ENCODE measurements at regions not wholly inside any gene's neighbourhood (a gene's known extent, or its start where the extent isn't known, plus 50 kb on each side); places are given as distances from the start of the nearest gene placed in this dataset.
"Not testable (repeated sequence)": the region's sequence is repeated elsewhere in the genome, so short reads cannot be mapped to it uniquely, and the experiment has no call there.

DNA sequence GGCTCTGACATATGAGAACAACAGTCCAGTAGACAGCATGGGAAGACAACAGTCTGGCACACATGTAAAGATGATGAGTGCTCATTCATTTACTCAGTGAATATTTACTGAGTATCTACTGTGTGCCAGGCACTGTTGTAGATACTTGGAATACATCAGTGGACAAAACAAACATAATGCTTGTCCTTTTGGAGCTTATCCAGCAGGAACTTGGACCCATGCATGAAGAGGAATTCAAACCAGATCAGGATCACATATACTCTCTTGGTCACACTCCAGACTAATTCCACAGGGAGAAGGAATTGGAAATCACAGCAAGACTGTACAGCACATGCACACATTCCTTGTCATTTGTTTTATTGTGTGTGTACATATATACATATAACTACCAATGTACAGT lies 217.6 kb upstream of the TTC29 start:
- no peak for TF ChIP-seq POLR2A (IDR thresholded peaks at IDR 0.05)
- TF ChIP-seq CTCF (IDR thresholded peaks at IDR 0.05) = no peak
- Histone ChIP-seq H3K36me3 (replicated peaks in 1 of 2; ENCODE audit: insufficient read depth in 1 of 2, low read depth in 2 of 2) (no peaks in the 10 kb centered on the region), H3K4me3 (no peak overlapping the region), H3K4me1 (peaks cover 1% of the 10 kb centered on the region), H3K27me3 (peaks cover 0 to 3% of the 10 kb centered on the region in 2 donors), H3K27ac (no peak overlapping the region), H3K9me3 (no peaks in the 10 kb centered on the region)
- no peak for ATAC-seq
- DNase-seq = no peak
- intact Hi-C loops (cut with DNase I) = no loop called here

DNA sequence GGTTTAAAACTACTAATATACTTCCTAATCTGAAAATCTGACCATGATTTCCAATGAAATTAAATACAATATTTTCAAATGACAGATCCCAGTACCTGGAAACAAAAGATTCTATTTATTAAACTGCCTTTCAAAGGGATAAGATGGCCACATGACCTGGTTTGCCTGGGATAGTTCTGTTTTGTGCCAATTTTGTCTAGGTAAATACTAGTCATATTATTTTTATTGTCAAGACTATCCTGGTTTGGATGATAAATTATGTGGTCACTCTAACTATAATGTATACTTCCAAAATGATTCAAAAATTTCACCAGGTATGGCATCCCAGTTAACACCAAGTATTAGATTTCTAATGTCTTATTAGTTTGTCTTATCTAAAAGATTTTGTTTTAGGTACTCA lies 222.5 kb upstream of the TTC29 start:
- ATAC-seq; H3K27ac ChIP-seq; H3K27me3 ChIP-seq; DNase-seq; H3K36me3 ChIP-seq (replicated peaks in 1 of 2; ENCODE audit: insufficient read depth in 1 of 2, low read depth in 2 of 2); H3K4me3 ChIP-seq; intact Hi-C loops (cut with DNase I); H3K4me1 ChIP-seq; H3K9me3 ChIP-seq: not testable (repeated sequence)

GRCh38 chr4:147173322-147173721 lies 227.7 kb upstream of the TTC29 start:
- ATAC-seq (no peak), DNase-seq (no peak)
- Histone ChIP-seq H3K27me3 (no peaks in the 10 kb centered on the region), H3K36me3 (replicated peaks in 1 of 2; ENCODE audit: insufficient read depth in 1 of 2, low read depth in 2 of 2) (no peaks in the 10 kb centered on the region), H3K9me3 (no peaks in the 10 kb centered on the region), H3K4me1 (no peaks in the 10 kb centered on the region), H3K4me3 (no peak overlapping the region), H3K27ac (no peak overlapping the region)
- TF ChIP-seq POLR2A (IDR thresholded peaks at IDR 0.05) (no peak), CTCF (IDR thresholded peaks at IDR 0.05) (no peak)
- intact Hi-C loops (cut with DNase I) = no loop called here
- WGBS, 2 donors = 95 to 96% methylated on average over 1 of the region's 1 CpG

DNA sequence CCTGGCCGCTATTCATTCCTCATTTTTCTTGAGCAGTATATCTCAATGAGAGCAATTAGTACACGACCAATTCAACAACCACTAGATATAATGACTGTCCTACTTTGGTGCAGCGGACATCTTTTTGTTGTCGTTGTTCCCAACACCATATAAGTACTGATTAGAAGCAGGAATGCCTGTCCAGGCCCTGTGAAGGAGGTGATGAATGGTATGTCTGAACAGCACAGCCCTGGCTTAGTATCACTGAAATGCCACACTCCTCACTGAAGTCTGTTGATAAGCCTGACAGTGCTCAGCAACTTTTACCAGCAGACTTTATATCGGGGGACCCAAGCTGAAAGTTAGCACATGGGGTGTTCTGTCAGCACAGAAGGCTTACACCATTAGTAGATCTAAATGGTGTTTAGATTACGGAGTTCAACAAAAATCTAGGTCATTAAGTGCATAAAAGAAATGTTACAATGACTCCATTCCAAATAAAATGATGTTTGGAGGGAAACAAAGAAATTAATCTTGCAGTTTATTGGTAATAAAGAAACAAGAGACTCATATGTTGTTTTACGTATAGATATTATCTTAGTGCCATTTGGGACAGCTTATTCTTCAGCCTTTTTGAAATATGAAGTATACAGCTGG lies 228.3 kb upstream of the TTC29 start:
- Histone ChIP-seq H3K36me3 (replicated peaks in 1 of 2; ENCODE audit: insufficient read depth in 1 of 2, low read depth in 2 of 2) (no peaks in the 10 kb centered on the region), H3K4me1 (no peaks in the 10 kb centered on the region), H3K4me3 (no peak overlapping the region), H3K9me3 (no peaks in the 10 kb centered on the region), H3K27ac (no peak overlapping the region), H3K27me3 (no peaks in the 10 kb centered on the region)
- no peak for TF ChIP-seq CTCF (IDR thresholded peaks at IDR 0.05)
- TF ChIP-seq POLR2A (IDR thresholded peaks at IDR 0.05) = no peak
- intact Hi-C loops (cut with DNase I) = no loop called here
- 47 to 55% methylated on average over 7 of the region's 7 CpGs for WGBS, 2 donors
- DNase-seq (no peak), ATAC-seq (no peak)

- Histone ChIP-seq H3K27ac (no peak overlapping the region), H3K9me3 (no peaks in the 10 kb centered on the region), H3K4me1 (no peaks in the 10 kb centered on the region), H3K4me3 (no peak overlapping the region), H3K36me3 (replicated peaks in 1 of 2; ENCODE audit: insufficient read depth in 1 of 2, low read depth in 2 of 2) (no peaks in the 10 kb centered on the region), H3K27me3 (no peaks in the 10 kb centered on the region)
- ATAC-seq = no peak
- TF ChIP-seq POLR2A (IDR thresholded peaks at IDR 0.05) (no peak), CTCF (IDR thresholded peaks at IDR 0.05) (no peak)
- intact Hi-C loops (cut with DNase I) = no loop called here
- DNase-seq = no peak
- 72% methylated on average over 1 of the region's 1 CpG for WGBS, 2 donors
Measured at GRCh38 chr4:147174591-147174990, 228.9 kb upstream of the TTC29 start.
